ENCODE measurements at regions not wholly inside any gene's neighbourhood (a gene's known extent, or its start where the extent isn't known, plus 50 kb on each side); places are given as distances from the start of the nearest gene placed in this dataset.

GRCh38 chr4:140308366-140309123, 64.9 kb upstream of the SCOC start:
- no peak overlapping the region for H3K27ac ChIP-seq (ENCODE audit: low read depth in 2 of 2, low read length in 2 of 2)
- H3K9ac ChIP-seq (ENCODE audit: low read length in 3 of 3): no peak overlapping the region
- H3K9me3 ChIP-seq (ENCODE audit: control insufficient read depth in 2 of 3, insufficient read depth in 1 of 3, low read length in 3 of 3): no peaks in the 10 kb centered on the region
- DNase-seq: no peak
- H3K4me3 ChIP-seq (ENCODE audit: low read length in 3 of 3): no peak overlapping the region
- intact Hi-C loops (cut with DNase I): no loop called here
- H3K27me3 ChIP-seq (ENCODE audit: control insufficient read depth, insufficient read depth, low read length): no peaks in the 10 kb centered on the region
- TF ChIP-seq CTCF (IDR thresholded peaks at IDR 0.05; ENCODE audit: borderline replicate concordance, extremely low read depth, insufficient read depth): no peak
- no peaks in the 10 kb centered on the region for H3K4me1 ChIP-seq (ENCODE audit: control insufficient read depth in 2 of 3, insufficient read depth in 2 of 3, low read depth in 1 of 3, low read length in 3 of 3)
- no peaks in the 10 kb centered on the region for H3K36me3 ChIP-seq (ENCODE audit: control insufficient read depth in 2 of 3, insufficient read depth in 3 of 3, low read length in 3 of 3)
- no peak for FAIRE-seq

GRCh38 chr4:140305053-140305452, 68.4 kb upstream of the SCOC start:
- Histone ChIP-seq H3K9me3 (ENCODE audit: control insufficient read depth in 2 of 3, insufficient read depth in 1 of 3, low read length in 3 of 3) (no peaks in the 10 kb centered on the region), H3K27ac (ENCODE audit: low read depth in 2 of 2, low read length in 2 of 2) (no peak overlapping the region), H3K27me3 (ENCODE audit: control insufficient read depth, insufficient read depth, low read length) (no peaks in the 10 kb centered on the region), H3K4me3 (ENCODE audit: low read length in 3 of 3) (no peak overlapping the region), H3K36me3 (ENCODE audit: control insufficient read depth in 2 of 3, insufficient read depth in 3 of 3, low read length in 3 of 3) (no peaks in the 10 kb centered on the region), H3K9ac (ENCODE audit: low read length in 3 of 3) (no peak overlapping the region), H3K4me1 (ENCODE audit: control insufficient read depth in 2 of 3, insufficient read depth in 2 of 3, low read depth in 1 of 3, low read length in 3 of 3) (no peaks in the 10 kb centered on the region)
- FAIRE-seq: no peak
- DNase-seq: no peak
- intact Hi-C loops (cut with DNase I): no loop called here
- TF ChIP-seq CTCF (IDR thresholded peaks at IDR 0.05; ENCODE audit: borderline replicate concordance, extremely low read depth, insufficient read depth): no peak

DNA sequence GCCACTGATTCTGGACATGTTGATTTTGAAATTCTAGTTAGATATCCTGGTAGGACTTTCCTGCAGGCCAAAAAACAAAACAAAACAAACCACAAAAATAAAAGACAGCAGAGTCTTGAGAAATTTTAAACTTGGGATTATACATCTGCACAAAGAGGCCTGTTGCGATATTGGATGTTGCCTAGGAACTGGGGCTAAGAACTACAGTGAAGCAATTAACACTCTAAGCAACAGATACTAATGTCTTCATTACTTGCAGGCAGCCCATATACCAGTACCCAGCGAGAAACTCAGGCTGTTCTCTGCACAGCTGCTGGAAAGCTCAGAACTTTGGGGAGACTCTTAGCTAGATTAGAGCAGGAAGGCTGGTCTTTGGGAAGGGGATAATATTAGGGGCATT, 69.1 kb upstream of the SCOC start:
- DNase-seq: no peak
- Histone ChIP-seq H3K4me1 (ENCODE audit: control insufficient read depth in 2 of 3, insufficient read depth in 2 of 3, low read depth in 1 of 3, low read length in 3 of 3) (no peaks in the 10 kb centered on the region), H3K9ac (ENCODE audit: low read length in 3 of 3) (no peak overlapping the region), H3K4me3 (ENCODE audit: low read length in 3 of 3) (no peak overlapping the region), H3K27ac (ENCODE audit: low read depth in 2 of 2, low read length in 2 of 2) (no peak overlapping the region), H3K36me3 (ENCODE audit: control insufficient read depth in 2 of 3, insufficient read depth in 3 of 3, low read length in 3 of 3) (no peaks in the 10 kb centered on the region), H3K27me3 (ENCODE audit: control insufficient read depth, insufficient read depth, low read length) (no peaks in the 10 kb centered on the region), H3K9me3 (ENCODE audit: control insufficient read depth in 2 of 3, insufficient read depth in 1 of 3, low read length in 3 of 3) (no peaks in the 10 kb centered on the region)
- no peak for FAIRE-seq
- no peak for TF ChIP-seq CTCF (IDR thresholded peaks at IDR 0.05; ENCODE audit: borderline replicate concordance, extremely low read depth, insufficient read depth)
- intact Hi-C loops (cut with DNase I): no loop called here
